Activated T-helper 1 cell treated with anti-CD3 and anti-CD28 coated beads, Interleukin-12 subunit alpha, Interleukin-12 subunit beta, Interleukin-2, Interleukin-4 antibody, amounts not matched to agents 30 ng/mL and 10 ng/mL and 1 ng/mL, durations not matched to agents 14 hours and 24 hours and 36 hours (primary cell): ENCODE measurements at regions not wholly inside any gene's neighbourhood (a gene's known extent, or its start where the extent isn't known, plus 50 kb on each side); places are given as distances from the start of the nearest gene placed in this dataset.
A peak's percentile ranks its signal among the peaks of the same experiment; 100 is the strongest.

ENCODE experiments used
- DNase-seq: peaks from one replicate; pipeline ENCODE4 v3.0.0; 2021; ENCODE audit warnings: low spot score
- H3K27ac Mint-ChIP-seq: one replicate; pipeline ENCODE4 v1.8.0; 2021; ENCODE audit warnings: mild to moderate bottlenecking, mixed read lengths
- H3K27me3 Mint-ChIP-seq: one replicate; pipeline ENCODE4 v1.8.0; 2022; ENCODE audit warnings: mild to moderate bottlenecking, moderate library complexity, mixed read lengths; ENCODE audit not compliant: insufficient read depth
- H3K36me3 Mint-ChIP-seq: one replicate; pipeline ENCODE4 v1.8.0; 2021; ENCODE audit warnings: low read depth, mixed read lengths
- H3K4me1 Mint-ChIP-seq: one replicate; pipeline ENCODE4 v1.8.0; 2021; ENCODE audit warnings: low read depth, mixed read lengths
- H3K4me3 Mint-ChIP-seq: one replicate; pipeline ENCODE4 v1.8.0; 2021; ENCODE audit warnings: mild to moderate bottlenecking, moderate library complexity, mixed read lengths
- H3K9me3 Mint-ChIP-seq: one replicate; pipeline ENCODE4 v1.8.0; 2021; ENCODE audit warnings: mixed read lengths
- intact Hi-C: fragments of 100-400 bp; cut with micrococcal nuclease; formaldehyde crosslinking; loops from one replicate; pipeline ENCODE4 v1.15.1; 2024

DNA sequence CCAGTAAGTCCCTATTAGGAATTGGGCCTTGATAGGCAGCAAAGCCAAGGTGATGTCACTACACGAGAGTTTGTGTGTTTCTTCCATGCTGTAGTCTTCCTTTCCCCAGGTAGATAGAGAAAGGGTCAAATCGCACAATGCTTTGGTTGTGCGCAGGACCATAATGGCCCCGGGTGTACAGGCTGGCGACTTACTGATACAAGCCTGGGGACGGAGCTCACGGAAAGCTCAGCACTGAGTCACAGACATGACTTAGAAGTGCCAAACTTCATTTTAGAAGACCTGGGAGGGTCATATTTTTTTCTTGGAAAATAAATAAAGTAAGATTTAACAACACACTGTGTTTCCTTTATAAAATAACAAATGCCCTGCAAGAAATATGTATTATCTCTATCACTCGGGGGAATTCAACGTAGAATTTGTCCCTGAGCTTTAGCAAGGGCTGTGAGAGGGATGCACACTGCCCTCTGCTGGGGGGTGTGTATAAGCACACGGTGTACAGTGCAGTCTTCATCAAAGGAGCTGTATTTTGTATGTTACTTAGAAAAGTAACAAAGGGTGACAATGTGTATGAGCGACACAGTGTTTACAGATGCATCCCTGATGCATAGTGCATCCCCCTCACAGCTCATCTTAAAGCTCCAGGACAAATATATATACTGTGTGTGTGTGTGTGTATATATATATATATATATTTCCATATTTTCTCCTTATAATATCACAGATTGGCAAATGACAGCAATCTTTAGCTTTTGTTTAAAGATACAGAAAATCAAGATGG is 254.5 kb upstream of the VEGFC start:
- intact Hi-C loops: loop anchor here (1.0 kb wide), 3 partner anchors 257 to 671 kb away; no protein-coding TSS in a partner anchor
- H3K9me3 Mint-ChIP-seq: no peaks in the 10 kb centered on the region
- H3K36me3 Mint-ChIP-seq: no peaks in the 10 kb centered on the region
- no peaks in the 10 kb centered on the region for H3K4me1 Mint-ChIP-seq
- peak; percentile 25 for DNase-seq
- peaks cover 6% of the 10 kb centered on the region for H3K27me3 Mint-ChIP-seq
- H3K4me3 Mint-ChIP-seq: no peak overlapping the region
- H3K27ac Mint-ChIP-seq: no peak overlapping the region

- peaks cover 6% of the 10 kb centered on the region for H3K27me3 Mint-ChIP-seq
- no peaks in the 10 kb centered on the region for H3K4me1 Mint-ChIP-seq
- no peaks in the 10 kb centered on the region for H3K36me3 Mint-ChIP-seq
- no peak overlapping the region for H3K27ac Mint-ChIP-seq
- no peak overlapping the region for H3K4me3 Mint-ChIP-seq
- H3K9me3 Mint-ChIP-seq: no peaks in the 10 kb centered on the region
- intact Hi-C loops: loop anchor here (1.0 kb wide), 3 partner anchors 258 to 672 kb away; no protein-coding TSS in a partner anchor
- DNase-seq: no peak
Measured at GRCh38 chr4:177047851-177048174, 255.1 kb upstream of the VEGFC start.

DNA sequence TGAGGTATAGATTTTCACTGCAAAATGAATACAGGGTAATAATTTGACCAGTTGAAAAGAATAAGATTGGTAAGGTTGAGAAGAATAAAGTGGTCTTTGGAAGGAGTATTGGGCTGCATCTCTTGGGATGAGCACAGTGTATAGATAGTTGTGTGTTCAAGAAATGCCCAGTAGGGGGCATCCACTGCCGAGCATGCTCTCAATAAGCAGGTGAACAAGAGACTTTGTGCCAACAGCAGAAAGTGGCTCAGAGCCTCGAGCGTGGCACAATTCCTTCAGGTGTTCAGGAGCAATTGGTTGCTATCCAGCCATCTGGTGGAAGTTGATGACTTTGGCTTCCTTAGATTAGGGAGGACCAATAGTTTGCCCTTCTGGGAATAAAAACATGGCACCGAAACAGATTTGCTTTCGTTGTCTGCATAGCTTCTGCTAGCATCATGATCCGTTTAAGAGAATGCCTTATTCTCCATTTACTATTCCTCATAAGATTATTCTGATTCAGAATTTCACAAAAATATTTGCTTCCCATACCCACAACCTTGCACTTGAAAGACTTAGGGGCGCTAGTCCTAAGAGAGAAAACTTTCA is 258.1 kb upstream of the NEIL3 start:
- Mint-ChIP-seq H3K4me1 (no peaks in the 10 kb centered on the region), H3K36me3 (no peaks in the 10 kb centered on the region), H3K4me3 (no peak overlapping the region), H3K27ac (no peak overlapping the region), H3K9me3 (no peaks in the 10 kb centered on the region), H3K27me3 (peaks cover 6% of the 10 kb centered on the region)
- DNase-seq: peak; percentile 4
- intact Hi-C loops: loop anchor here (1.0 kb wide), 1 partner anchor 288 kb away; no protein-coding TSS in a partner anchor

- DNase-seq: no peak
- no peaks in the 10 kb centered on the region for H3K9me3 Mint-ChIP-seq
- H3K4me1 Mint-ChIP-seq: no peaks in the 10 kb centered on the region
- H3K36me3 Mint-ChIP-seq: no peaks in the 10 kb centered on the region
- peaks cover 6% of the 10 kb centered on the region for H3K27me3 Mint-ChIP-seq
- H3K27ac Mint-ChIP-seq: no peak overlapping the region
- H3K4me3 Mint-ChIP-seq: no peak overlapping the region
- intact Hi-C loops: no loop called here
Measured at GRCh38 chr4:177052211-177052934, 257.3 kb upstream of the NEIL3 start.

DNA sequence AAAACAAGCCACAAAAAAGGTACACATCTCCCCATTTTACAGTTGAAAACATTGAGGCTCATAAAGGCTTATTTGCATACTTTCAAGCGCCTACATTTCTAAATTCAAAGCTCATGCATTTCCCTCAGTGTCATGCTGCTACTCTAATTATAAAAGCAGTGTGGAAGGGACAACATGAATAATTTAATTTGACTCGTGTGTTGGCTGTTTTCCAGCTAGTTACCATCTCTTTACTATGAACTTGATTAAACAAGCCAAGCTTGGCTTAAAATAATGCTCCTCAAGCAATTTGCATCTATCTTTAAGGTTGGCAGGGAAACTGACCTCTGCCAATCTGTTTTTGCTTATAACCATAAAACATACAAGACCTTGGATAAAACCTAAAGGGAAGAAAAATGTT is 252.5 kb upstream of the NEIL3 start:
- H3K27ac Mint-ChIP-seq: no peak overlapping the region
- H3K36me3 Mint-ChIP-seq: no peaks in the 10 kb centered on the region
- H3K4me3 Mint-ChIP-seq: no peak overlapping the region
- DNase-seq: no peak
- no peaks in the 10 kb centered on the region for H3K4me1 Mint-ChIP-seq
- H3K9me3 Mint-ChIP-seq: no peaks in the 10 kb centered on the region
- peaks cover 6% of the 10 kb centered on the region for H3K27me3 Mint-ChIP-seq
- intact Hi-C loops: no loop called here

- no peak overlapping the region for H3K4me3 Mint-ChIP-seq
- H3K27ac Mint-ChIP-seq: no peak overlapping the region
- DNase-seq: no peak
- H3K4me1 Mint-ChIP-seq: no peaks in the 10 kb centered on the region
- no peaks in the 10 kb centered on the region for H3K27me3 Mint-ChIP-seq
- no peaks in the 10 kb centered on the region for H3K36me3 Mint-ChIP-seq
- no peaks in the 10 kb centered on the region for H3K9me3 Mint-ChIP-seq
- intact Hi-C loops: no loop called here
Measured at GRCh38 chr4:177064116-177064515, 245.6 kb upstream of the NEIL3 start.

GRCh38 chr4:177064729-177065394 is 244.8 kb upstream of the NEIL3 start:
- no peak overlapping the region for H3K27ac Mint-ChIP-seq
- intact Hi-C loops: no loop called here
- H3K4me3 Mint-ChIP-seq: no peak overlapping the region
- H3K4me1 Mint-ChIP-seq: no peaks in the 10 kb centered on the region
- no peaks in the 10 kb centered on the region for H3K27me3 Mint-ChIP-seq
- DNase-seq: no peak
- H3K36me3 Mint-ChIP-seq: no peaks in the 10 kb centered on the region
- no peaks in the 10 kb centered on the region for H3K9me3 Mint-ChIP-seq

GRCh38 chr4:177066746-177067145 is 242.9 kb upstream of the NEIL3 start:
- H3K4me3 Mint-ChIP-seq: no peak overlapping the region
- no peaks in the 10 kb centered on the region for H3K9me3 Mint-ChIP-seq
- no peak for DNase-seq
- intact Hi-C loops: no loop called here
- no peaks in the 10 kb centered on the region for H3K36me3 Mint-ChIP-seq
- no peaks in the 10 kb centered on the region for H3K4me1 Mint-ChIP-seq
- H3K27ac Mint-ChIP-seq: no peak overlapping the region
- H3K27me3 Mint-ChIP-seq: no peaks in the 10 kb centered on the region

DNA sequence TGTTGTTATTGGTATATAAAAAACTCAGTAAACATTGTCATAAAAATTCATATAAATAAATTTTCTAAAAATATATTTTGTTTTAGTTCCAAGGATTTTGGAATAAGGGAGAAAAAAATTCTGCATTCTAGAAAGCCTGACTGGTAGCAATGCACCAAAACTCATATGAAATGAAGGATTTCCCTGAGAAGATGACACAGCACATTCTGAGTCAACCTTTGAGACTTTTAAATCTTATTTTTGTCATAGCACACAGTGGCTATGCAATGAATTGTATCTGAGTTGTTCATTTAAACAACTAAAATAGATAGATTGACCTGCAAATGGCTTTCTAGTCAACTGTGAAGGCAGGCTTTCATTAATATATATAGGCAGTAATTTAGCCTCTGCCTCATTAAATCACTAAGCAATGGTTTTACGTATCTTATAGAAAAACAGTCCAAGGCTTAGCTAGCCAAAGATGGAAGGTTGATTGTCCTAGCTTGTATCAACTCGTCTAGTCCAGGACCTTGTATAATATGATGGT is 239.1 kb upstream of the NEIL3 start:
- Mint-ChIP-seq H3K36me3 (no peaks in the 10 kb centered on the region), H3K4me3 (no peak overlapping the region), H3K27me3 (peaks cover 2% of the 10 kb centered on the region), H3K9me3 (no peaks in the 10 kb centered on the region), H3K4me1 (no peaks in the 10 kb centered on the region), H3K27ac (no peak overlapping the region)
- intact Hi-C loops: no loop called here
- DNase-seq: no peak

DNA sequence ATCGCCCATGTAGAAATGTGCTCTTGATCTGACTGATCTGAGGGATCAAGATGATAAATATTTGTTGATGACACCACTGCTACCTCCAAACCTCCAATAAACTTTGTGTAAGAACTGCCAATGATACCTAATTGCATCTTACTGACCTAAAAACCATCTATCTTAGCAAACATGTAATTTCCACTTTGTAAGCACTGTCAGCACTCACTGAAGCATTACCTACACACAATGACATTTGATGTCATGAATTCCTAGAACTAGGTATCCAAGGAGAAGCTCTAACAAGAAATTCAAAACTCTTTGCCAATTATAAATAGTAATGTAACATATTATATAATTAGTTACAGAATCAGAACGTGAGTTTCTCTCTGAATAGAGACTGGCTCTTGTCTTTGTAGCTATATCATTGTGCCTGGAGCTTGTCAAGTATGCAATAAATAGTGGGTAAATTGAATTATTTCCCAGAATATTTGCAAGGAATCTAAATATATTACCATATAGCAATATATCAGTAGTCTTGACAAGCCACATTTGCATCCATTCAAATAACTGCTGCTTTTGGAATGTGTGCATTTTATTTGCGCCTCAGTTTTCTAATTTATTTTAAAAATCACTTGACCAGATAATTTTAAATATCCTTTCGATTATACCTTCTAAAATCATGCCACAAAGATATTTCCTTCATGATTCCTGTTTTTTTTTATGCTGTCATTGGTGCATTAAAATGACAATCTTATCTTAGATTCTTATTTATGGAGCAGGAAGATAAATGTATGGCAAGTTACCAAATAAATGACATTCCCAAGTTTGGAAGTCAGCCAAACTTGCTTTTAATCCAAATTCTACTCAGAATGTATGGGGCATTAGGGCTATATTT is 232.3 kb upstream of the NEIL3 start:
- Mint-ChIP-seq H3K36me3 (no peaks in the 10 kb centered on the region), H3K27me3 (peaks cover 2% of the 10 kb centered on the region), H3K4me1 (no peaks in the 10 kb centered on the region), H3K27ac (no peak overlapping the region), H3K9me3 (no peaks in the 10 kb centered on the region), H3K4me3 (no peak overlapping the region)
- intact Hi-C loops: no loop called here
- DNase-seq: no peak

- Mint-ChIP-seq H3K9me3 (no peaks in the 10 kb centered on the region), H3K4me1 (no peaks in the 10 kb centered on the region), H3K36me3 (no peaks in the 10 kb centered on the region), H3K4me3 (no peak overlapping the region), H3K27ac (no peak overlapping the region), H3K27me3 (peaks cover 2% of the 10 kb centered on the region)
- DNase-seq: no peak
- intact Hi-C loops: no loop called here
Measured at GRCh38 chr4:177079327-177079726, 230.3 kb upstream of the NEIL3 start.

DNA sequence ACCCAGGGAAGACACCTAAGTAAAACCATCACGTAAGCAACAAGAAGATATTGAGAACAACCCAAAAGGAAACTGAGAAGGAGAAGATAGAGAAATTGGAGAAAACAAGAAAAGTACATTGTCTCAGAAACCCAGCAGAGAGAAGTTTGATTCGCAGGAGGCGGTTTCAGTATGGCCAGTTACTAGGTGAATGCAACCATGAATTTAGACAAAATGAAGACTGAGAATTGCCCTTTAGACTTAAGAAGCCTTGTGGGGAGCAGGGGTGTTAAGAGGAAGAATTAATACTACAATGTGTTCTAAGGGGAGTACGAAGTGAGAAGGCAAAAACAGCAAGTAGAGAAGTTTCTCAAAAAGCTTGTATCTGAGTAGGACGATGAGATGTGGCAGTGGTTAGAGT is 229.3 kb upstream of the NEIL3 start:
- intact Hi-C loops: no loop called here
- Mint-ChIP-seq H3K27me3 (no peaks in the 10 kb centered on the region), H3K4me1 (no peaks in the 10 kb centered on the region), H3K4me3 (no peak overlapping the region), H3K9me3 (no peaks in the 10 kb centered on the region), H3K27ac (no peak overlapping the region), H3K36me3 (no peaks in the 10 kb centered on the region)
- DNase-seq: no peak
